Gastroesophageal sphincter (tissue), 4 donors: ENCODE measurements at regions not wholly inside any gene's neighbourhood (a gene's known extent, or its start where the extent isn't known, plus 50 kb on each side); places are given as distances from the start of the nearest gene placed in this dataset.

Source experiments
- ATAC-seq: fragments of 150-250 bp; one replicate; pipeline ENCODE4 v1.9.1; 2016; ENCODE audit warnings: mild to moderate bottlenecking, moderate library complexity
- H3K27ac ChIP-seq, 4 donors: fragments of 200-600 bp; sonication (generic) in 3 of 4; 1 replicate in 3 of 4; 2 replicates in 1 of 4; pipeline ENCODE4 v1.5.1; 2016 to 2019
- H3K27me3 ChIP-seq: fragments of 200-600 bp; sonication (generic); one replicate; pipeline ENCODE4 v1.5.1; 2019
- H3K36me3 ChIP-seq, 2 donors: fragments of 200-600 bp; sonication (generic); one replicate each; pipeline ENCODE4 v1.5.1; 2019; ENCODE audit warnings: control low read depth in 1 of 2
- H3K4me1 ChIP-seq, 3 donors: fragments of 200-600 bp; sonication (generic); 1 replicate in 2 of 3; 2 replicates in 1 of 3; pipeline ENCODE4 v1.5.1; 2016 to 2019; ENCODE audit warnings: control low read depth in 2 of 3
- H3K4me3 ChIP-seq, 2 donors: fragments of 200-600 bp; sonication (generic); one replicate each; pipeline ENCODE4 v1.5.1; 2019; ENCODE audit warnings: mild to moderate bottlenecking in 1 of 2, moderate library complexity in 1 of 2
- H3K9me3 ChIP-seq, 3 donors: fragments of 200-600 bp; sonication (generic); one replicate each; pipeline ENCODE4 v1.5.1; 2017 to 2019; ENCODE audit warnings: control low read depth in 2 of 3
- CTCF ChIP-seq, 4 experiments: fragments of 200-600 bp in 2 of 4; fragments of 450-650 bp in 2 of 4; sonication (generic) in 1 of 4; IDR thresholded peaks; one replicate each; pipeline ENCODE4 v1.5.1; 2017 to 2019; ENCODE audit warnings: antibody characterized with exemption in 4 of 4, mild to moderate bottlenecking in 2 of 4, moderate library complexity in 2 of 4
- EP300 ChIP-seq: sonication (generic); formaldehyde crosslinking; IDR thresholded peaks from one replicate; pipeline ENCODE4 v1.6.1; 2017; ENCODE audit warnings: antibody characterized with exemption, mild to moderate bottlenecking
- POLR2A ChIP-seq, 2 donors: fragments of 450-650 bp; IDR thresholded peaks; one replicate each; pipeline ENCODE4 v1.6.1; 2017; ENCODE audit warnings: antibody characterized with exemption in 2 of 2, mild to moderate bottlenecking in 2 of 2, moderate library complexity in 1 of 2
- POLR2AphosphoS5 ChIP-seq: sonication (generic); formaldehyde crosslinking; IDR thresholded peaks from one replicate; pipeline ENCODE4 v1.6.1; 2017; ENCODE audit warnings: antibody characterized with exemption
- WGBS, 2 donors: methylation state at CpG; one replicate each; pipeline ENCODE4 v1.1.5; 2018; ENCODE audit warnings: low coverage in 1 of 2; 5-methylcytosine and 5-hydroxymethylcytosine counted together

- Histone ChIP-seq H3K36me3 (no peaks in the 10 kb centered on the region), H3K27me3 (no peaks in the 10 kb centered on the region), H3K4me1 (no peaks in the 10 kb centered on the region), H3K4me3 (no peak overlapping the region), H3K9me3 (no peaks in the 10 kb centered on the region), H3K27ac (no peak overlapping the region)
- 80% methylated on average over 2 of the region's 2 CpGs; no CpG with 5 or more reads in 1 of the 2 donors for WGBS, 2 donors
- no peak for ATAC-seq
- TF ChIP-seq EP300 (no peak), CTCF (IDR thresholded peaks at IDR 0.05) (no peak), POLR2AphosphoS5 (no peak)
These were observed 1317.4 kb upstream of the DIAPH2 start for GRCh38 chrX:95367286-95367685.

- TF ChIP-seq POLR2A (IDR thresholded peaks at IDR 0.05) (no peak), CTCF (IDR thresholded peaks at IDR 0.05) (no peak), POLR2AphosphoS5 (no peak), EP300 (no peak)
- Histone ChIP-seq H3K27me3 (no peaks in the 10 kb centered on the region), H3K27ac (no peak overlapping the region), H3K4me1 (no peaks in the 10 kb centered on the region), H3K36me3 (no peaks in the 10 kb centered on the region), H3K9me3 (no peaks in the 10 kb centered on the region), H3K4me3 (no peak overlapping the region)
- no peak for ATAC-seq
These were observed 1301.8 kb upstream of the DIAPH2 start for GRCh38 chrX:95382799-95383198.

- Histone ChIP-seq H3K27me3 (no peaks in the 10 kb centered on the region), H3K4me1 (no peaks in the 10 kb centered on the region), H3K4me3 (no peak overlapping the region), H3K27ac (no peak overlapping the region), H3K9me3 (no peaks in the 10 kb centered on the region), H3K36me3 (no peaks in the 10 kb centered on the region)
- TF ChIP-seq POLR2AphosphoS5: no peak
- TF ChIP-seq EP300: no peak
- TF ChIP-seq CTCF (IDR thresholded peaks at IDR 0.05): no peak
- WGBS, 2 donors: 51 to 52% methylated on average over 2 of the region's 2 CpGs
- ATAC-seq: no peak
These were observed 1300.9 kb upstream of the DIAPH2 start for GRCh38 chrX:95383778-95384177.

- no peak for ATAC-seq
- Histone ChIP-seq H3K27ac (no peak overlapping the region), H3K9me3 (no peaks in the 10 kb centered on the region), H3K27me3 (no peaks in the 10 kb centered on the region), H3K4me1 (no peaks in the 10 kb centered on the region), H3K4me3 (no peak overlapping the region), H3K36me3 (no peaks in the 10 kb centered on the region)
- TF ChIP-seq POLR2AphosphoS5: no peak
- TF ChIP-seq CTCF (IDR thresholded peaks at IDR 0.05): no peak
- TF ChIP-seq EP300: no peak
- no peak for TF ChIP-seq POLR2A (IDR thresholded peaks at IDR 0.05)
- no CpG with 5 or more reads among the region's 2 CpGs for WGBS, 2 donors
These were observed 1257.3 kb upstream of the DIAPH2 start for GRCh38 chrX:95427389-95427788.

GRCh38 chrX:95435198-95435597 is 1249.4 kb upstream of the DIAPH2 start:
- TF ChIP-seq POLR2AphosphoS5: no peak
- TF ChIP-seq POLR2A (IDR thresholded peaks at IDR 0.05): no peak
- no peak for TF ChIP-seq CTCF (IDR thresholded peaks at IDR 0.05)
- no peak for TF ChIP-seq EP300

More at GRCh38 chrX:95435198-95435597, 1249.4 kb upstream of the DIAPH2 start:
- Histone ChIP-seq H3K4me3 (no peak overlapping the region), H3K27me3 (no peaks in the 10 kb centered on the region), H3K27ac (no peak overlapping the region), H3K9me3 (no peaks in the 10 kb centered on the region), H3K4me1 (no peaks in the 10 kb centered on the region), H3K36me3 (no peaks in the 10 kb centered on the region)
- no peak for ATAC-seq
